HL-60 (cell line): ENCODE measurements at regions not wholly inside any gene's neighbourhood (a gene's known extent, or its start where the extent isn't known, plus 50 kb on each side); places are given as distances from the start of the nearest gene placed in this dataset.

Source experiments
- GABPA ChIP-seq: IDR thresholded peaks from 2 replicates; pipeline ENCODE4 v1.6.1; 2012; ENCODE audit warnings: low read depth
- POLR2AphosphoS5 ChIP-seq: IDR thresholded peaks from 2 replicates; pipeline ENCODE4 v1.6.1; 2012; ENCODE audit warnings: low read depth
- TF ChIP-seq, protein P1 (sequence below): IDR thresholded peaks from one replicate; pipeline ENCODE4 v1.5.1; 2011; ENCODE audit warnings: low read length, control low read depth, inconsistent platforms; ENCODE audit not compliant: insufficient read depth

GRCh38 chr12:38547586-38547985 is 231.0 kb downstream of the ALG10B start:
- TF ChIP-seq, protein P1, sequence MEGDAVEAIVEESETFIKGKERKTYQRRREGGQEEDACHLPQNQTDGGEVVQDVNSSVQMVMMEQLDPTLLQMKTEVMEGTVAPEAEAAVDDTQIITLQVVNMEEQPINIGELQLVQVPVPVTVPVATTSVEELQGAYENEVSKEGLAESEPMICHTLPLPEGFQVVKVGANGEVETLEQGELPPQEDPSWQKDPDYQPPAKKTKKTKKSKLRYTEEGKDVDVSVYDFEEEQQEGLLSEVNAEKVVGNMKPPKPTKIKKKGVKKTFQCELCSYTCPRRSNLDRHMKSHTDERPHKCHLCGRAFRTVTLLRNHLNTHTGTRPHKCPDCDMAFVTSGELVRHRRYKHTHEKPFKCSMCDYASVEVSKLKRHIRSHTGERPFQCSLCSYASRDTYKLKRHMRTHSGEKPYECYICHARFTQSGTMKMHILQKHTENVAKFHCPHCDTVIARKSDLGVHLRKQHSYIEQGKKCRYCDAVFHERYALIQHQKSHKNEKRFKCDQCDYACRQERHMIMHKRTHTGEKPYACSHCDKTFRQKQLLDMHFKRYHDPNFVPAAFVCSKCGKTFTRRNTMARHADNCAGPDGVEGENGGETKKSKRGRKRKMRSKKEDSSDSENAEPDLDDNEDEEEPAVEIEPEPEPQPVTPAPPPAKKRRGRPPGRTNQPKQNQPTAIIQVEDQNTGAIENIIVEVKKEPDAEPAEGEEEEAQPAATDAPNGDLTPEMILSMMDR = no peak
- no peak for TF ChIP-seq POLR2AphosphoS5
- no peak for TF ChIP-seq GABPA
